Erythroblast (primary cell): ENCODE measurements at regions not wholly inside any gene's neighbourhood (a gene's known extent, or its start where the extent isn't known, plus 50 kb on each side); places are given as distances from the start of the nearest gene placed in this dataset.

Experiments
- GATA1 ChIP-seq: IDR thresholded peaks from 2 replicates; pipeline ENCODE4 v1.6.1; 2011; ENCODE audit warnings: low read depth, mild to moderate bottlenecking, control low read depth, low read length, moderate library complexity
- POLR2A ChIP-seq: IDR thresholded peaks from 2 replicates; pipeline ENCODE4 v1.6.1; 2011; ENCODE audit warnings: mild to moderate bottlenecking, low read length

DNA sequence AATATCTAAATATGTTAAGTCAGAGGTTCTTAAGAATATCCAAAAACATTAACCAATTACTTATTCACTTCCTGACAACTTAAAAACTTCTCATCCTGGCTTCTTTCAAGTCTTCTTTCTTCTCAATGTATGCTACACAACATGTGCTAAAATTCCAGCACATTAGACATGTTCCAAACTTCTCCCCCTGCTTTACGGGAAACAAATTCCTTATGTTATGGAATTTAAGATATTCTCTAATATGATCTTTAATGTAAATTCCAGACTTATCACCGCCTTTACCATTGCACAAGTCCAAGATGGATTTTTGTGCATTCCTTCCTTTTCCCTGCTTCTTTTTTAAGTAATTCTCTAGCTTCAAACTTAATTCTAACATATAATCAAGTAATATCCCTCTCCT, 964.5 kb upstream of the CHORDC1 start:
- TF ChIP-seq POLR2A (no peak), GATA1 (no peak)
